Adrenal gland (tissue), 9 donors: ENCODE measurements at regions not wholly inside any gene's neighbourhood (a gene's known extent, or its start where the extent isn't known, plus 50 kb on each side); places are given as distances from the start of the nearest gene placed in this dataset.

Experiments
- DNase-seq, 7 donors: peaks; one replicate each; pipeline ENCODE4 v3.0.0-alpha.2; 2019 to 2020
- H3K27ac ChIP-seq, 5 donors: fragments of 200-600 bp; sonication (generic) in 4 of 5; 1 replicate in 3 of 5; 2 replicates in 2 of 5; pipeline versions ENCODE4 v1.5.1 to v1.8.0; 2016 to 2020; ENCODE audit warnings: mild to moderate bottlenecking in 1 of 5
- H3K27me3 ChIP-seq: fragments of 200-600 bp; 2 replicates; pipeline ENCODE4 v1.8.0; 2021
- H3K36me3 ChIP-seq, 2 donors: fragments of 200-600 bp; replicated peaks in 1 of 2; 1 replicate in 1 of 2; 2 replicates in 1 of 2; pipeline versions ENCODE4 v1.5.1 to v1.8.0; 2018 to 2022
- H3K4me1 ChIP-seq, 2 donors: fragments of 200-600 bp; replicated peaks in 1 of 2; 1 replicate in 1 of 2; 2 replicates in 1 of 2; pipeline versions ENCODE4 v1.5.1 to v1.8.0; 2018 to 2021
- H3K4me3 ChIP-seq, 4 donors: fragments of 200-600 bp; sonication (generic) in 3 of 4; one replicate each; pipeline ENCODE4 v1.5.1; 2016 to 2018
- H3K9me3 ChIP-seq, 3 donors: fragments of 200-600 bp; sonication (generic) in 1 of 3; replicated peaks in 1 of 3; 1 replicate in 2 of 3; 2 replicates in 1 of 3; pipeline versions ENCODE4 v1.5.1 to v1.8.0; 2016 to 2021
- POLR2A ChIP-seq, 2 donors: fragments of 450-650 bp; IDR thresholded peaks; one replicate each; pipeline ENCODE4 v1.6.1; 2017; ENCODE audit warnings: antibody characterized with exemption in 2 of 2, mild to moderate bottlenecking in 2 of 2, moderate library complexity in 1 of 2
- WGBS, 4 donors: extraction: QIAGEN DNeasy Blood & Tissue Kit in 2 of 4; methylation state at CpG; one replicate each; pipeline versions ENCODE4 v1.1.5 to v1.1.7; 2013 to 2017; 5-methylcytosine and 5-hydroxymethylcytosine counted together
- intact Hi-C, 2 donors: fragments of 100-400 bp; cut with DNase I; formaldehyde crosslinking; loops; one replicate each; pipeline versions ENCODE4 v1.14.1 to v1.15.0; 2022 to 2023
- TF ChIP-seq, protein P1 (sequence below), 6 experiments: fragments of 450-650 bp in 4 of 6; fragments of 200-600 bp in 2 of 6; sonication (generic) in 1 of 6; IDR thresholded peaks; 1 replicate in 5 of 6; 2 replicates in 1 of 6; pipeline versions ENCODE4 v1.5.1 to v1.8.0; 2016 to 2021; ENCODE audit warnings: antibody characterized with exemption in 6 of 6, mild to moderate bottlenecking in 2 of 6, moderate library complexity in 1 of 6
- donor health status: healthy with polysubstance abuse.
- donor health status: Bipolar disorder and iron deficiency.
- donor health status: DM: yes; HTN: yes; CAD: no.
- donor health status: DM: no; HTN: no; CAD: no.
- donor health status: DM: no; HTN: no; CAD: no.

DNA sequence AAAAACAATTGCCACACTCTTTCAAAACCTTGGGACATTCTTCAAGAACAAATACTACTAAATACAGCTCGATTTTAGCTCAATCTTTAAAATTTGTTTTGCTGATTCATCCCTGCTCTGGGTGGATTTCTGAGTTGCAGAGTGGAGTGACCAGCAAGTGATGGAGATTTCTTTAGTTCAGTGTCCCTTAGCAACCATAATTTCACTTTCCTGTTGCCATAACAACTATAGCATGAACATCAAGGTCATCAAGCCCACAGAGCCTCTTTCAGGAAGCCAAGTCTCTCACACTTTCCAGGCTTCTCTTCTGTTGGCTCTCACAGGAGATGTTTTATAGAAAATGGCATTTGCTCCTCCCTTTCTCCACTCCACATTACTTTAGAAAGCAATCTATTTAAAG is 597.2 kb upstream of the ADAMTS9 start:
- Histone ChIP-seq H3K27me3 (no peaks in the 10 kb centered on the region), H3K4me1 (no peaks in the 10 kb centered on the region), H3K27ac (no peak overlapping the region), H3K4me3 (no peak overlapping the region), H3K36me3 (no peaks in the 10 kb centered on the region), H3K9me3 (no peaks in the 10 kb centered on the region)
- DNase-seq: no peak
- TF ChIP-seq, protein P1, sequence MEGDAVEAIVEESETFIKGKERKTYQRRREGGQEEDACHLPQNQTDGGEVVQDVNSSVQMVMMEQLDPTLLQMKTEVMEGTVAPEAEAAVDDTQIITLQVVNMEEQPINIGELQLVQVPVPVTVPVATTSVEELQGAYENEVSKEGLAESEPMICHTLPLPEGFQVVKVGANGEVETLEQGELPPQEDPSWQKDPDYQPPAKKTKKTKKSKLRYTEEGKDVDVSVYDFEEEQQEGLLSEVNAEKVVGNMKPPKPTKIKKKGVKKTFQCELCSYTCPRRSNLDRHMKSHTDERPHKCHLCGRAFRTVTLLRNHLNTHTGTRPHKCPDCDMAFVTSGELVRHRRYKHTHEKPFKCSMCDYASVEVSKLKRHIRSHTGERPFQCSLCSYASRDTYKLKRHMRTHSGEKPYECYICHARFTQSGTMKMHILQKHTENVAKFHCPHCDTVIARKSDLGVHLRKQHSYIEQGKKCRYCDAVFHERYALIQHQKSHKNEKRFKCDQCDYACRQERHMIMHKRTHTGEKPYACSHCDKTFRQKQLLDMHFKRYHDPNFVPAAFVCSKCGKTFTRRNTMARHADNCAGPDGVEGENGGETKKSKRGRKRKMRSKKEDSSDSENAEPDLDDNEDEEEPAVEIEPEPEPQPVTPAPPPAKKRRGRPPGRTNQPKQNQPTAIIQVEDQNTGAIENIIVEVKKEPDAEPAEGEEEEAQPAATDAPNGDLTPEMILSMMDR (IDR thresholded peaks at IDR 0.05): no peak
- TF ChIP-seq POLR2A (IDR thresholded peaks at IDR 0.05): no peak
- 26 to 47% (median 36%) methylated on average over 1 of the region's 1 CpG for WGBS, 4 donors
- intact Hi-C loops: no loop called here

DNA sequence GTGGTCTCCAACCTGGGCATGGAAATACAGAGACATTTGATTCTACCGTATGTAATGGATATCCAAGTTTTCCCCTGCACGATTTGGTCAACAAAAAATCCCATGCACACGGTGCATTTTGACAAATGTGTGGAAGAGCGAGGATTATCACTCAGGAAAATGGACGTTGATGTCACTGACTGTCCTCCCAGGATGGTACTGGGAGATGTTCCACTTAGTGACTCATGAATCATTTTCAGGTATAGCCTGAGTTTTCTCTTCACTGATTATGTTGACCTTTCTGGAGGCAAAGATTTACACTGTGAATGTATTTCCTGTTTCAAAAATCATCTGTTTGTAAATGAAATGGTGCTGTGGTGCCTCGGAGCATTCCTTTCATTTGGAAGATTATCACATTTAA is 596.7 kb upstream of the ADAMTS9 start:
- no peaks in the 10 kb centered on the region for H3K4me1 ChIP-seq
- H3K27ac ChIP-seq: no peak overlapping the region
- 68 to 77% (median 73%) methylated on average over 6 of the region's 6 CpGs for WGBS, 4 donors
- no peaks in the 10 kb centered on the region for H3K27me3 ChIP-seq
- intact Hi-C loops: no loop called here
- no peak for DNase-seq
- no peak overlapping the region for H3K4me3 ChIP-seq
- TF ChIP-seq, protein P1 (IDR thresholded peaks at IDR 0.05): no peak
- no peak for TF ChIP-seq POLR2A (IDR thresholded peaks at IDR 0.05)
- no peaks in the 10 kb centered on the region for H3K36me3 ChIP-seq
- H3K9me3 ChIP-seq: no peaks in the 10 kb centered on the region

DNA sequence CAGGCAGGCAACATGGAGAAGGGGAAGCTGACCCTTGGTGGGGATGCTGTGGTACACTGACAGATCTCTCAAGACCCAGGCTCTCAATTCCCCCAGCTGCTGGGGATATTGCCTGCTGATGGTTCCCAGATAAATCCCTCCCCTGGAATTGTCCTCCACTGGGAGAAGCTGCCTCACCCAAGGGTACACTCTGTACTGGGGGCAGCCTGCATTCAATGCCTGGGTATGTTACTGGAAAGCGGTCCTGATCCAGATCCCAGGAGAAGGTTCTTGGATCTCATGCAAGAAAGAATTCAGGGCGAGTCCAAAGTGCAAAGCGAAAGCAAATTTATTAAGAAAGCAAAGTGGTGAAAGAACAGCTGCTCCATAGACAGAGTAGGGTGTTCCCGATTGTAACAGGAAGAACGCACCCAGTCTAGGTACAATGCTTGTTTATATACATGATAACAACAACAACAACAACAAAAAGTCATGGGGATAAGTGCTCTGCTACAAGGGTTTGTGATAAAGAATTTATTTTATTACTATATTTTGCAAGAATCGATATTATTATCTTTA is 591.5 kb upstream of the ADAMTS9 start:
- peak in 1 of 7 donors; percentile 21 for DNase-seq
- intact Hi-C loops: no loop called here
- WGBS, 4 donors: 65 to 94% (median 83%) methylated on average over 6 of the region's 6 CpGs
- no peaks in the 10 kb centered on the region for H3K9me3 ChIP-seq
- H3K36me3 ChIP-seq: no peaks in the 10 kb centered on the region
- H3K4me1 ChIP-seq: no peaks in the 10 kb centered on the region
- H3K27me3 ChIP-seq: no peaks in the 10 kb centered on the region
- no peak overlapping the region for H3K27ac ChIP-seq
- H3K4me3 ChIP-seq: no peak overlapping the region
- TF ChIP-seq POLR2A (IDR thresholded peaks at IDR 0.05): no peak
- TF ChIP-seq, protein P1 (IDR thresholded peaks at IDR 0.05): no peak

DNA sequence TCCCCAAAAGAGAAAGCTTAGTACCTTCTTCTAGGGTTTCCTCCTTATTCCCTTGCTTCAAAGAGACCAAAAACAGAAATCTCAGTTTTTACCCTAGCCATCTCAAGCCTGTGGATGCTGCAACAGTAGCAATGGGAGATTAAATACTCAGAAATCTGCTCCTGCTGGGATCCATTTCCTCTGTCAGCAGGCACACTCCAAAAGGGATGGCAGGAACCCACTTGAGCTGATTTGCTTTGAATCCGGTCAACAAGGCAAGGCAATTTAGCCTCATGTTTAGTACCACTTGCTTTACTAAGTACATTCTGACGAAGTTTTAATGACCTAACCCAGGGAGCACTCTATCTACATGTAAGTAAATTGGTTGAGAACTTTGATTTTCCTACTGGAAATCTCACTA is 590.0 kb upstream of the ADAMTS9 start:
- Histone ChIP-seq H3K36me3 (no peaks in the 10 kb centered on the region), H3K9me3 (no peaks in the 10 kb centered on the region), H3K27me3 (no peaks in the 10 kb centered on the region), H3K4me1 (no peaks in the 10 kb centered on the region), H3K27ac (no peak overlapping the region), H3K4me3 (no peak overlapping the region)
- intact Hi-C loops: no loop called here
- no peak for TF ChIP-seq POLR2A (IDR thresholded peaks at IDR 0.05)
- TF ChIP-seq, protein P1 (IDR thresholded peaks at IDR 0.05): no peak
- WGBS, 4 donors: 60 to 85% (median 80%) methylated on average over 2 of the region's 2 CpGs
- DNase-seq: no peak
